GM12865 (cell line): ENCODE measurements at regions not wholly inside any gene's neighbourhood (a gene's known extent, or its start where the extent isn't known, plus 50 kb on each side); places are given as distances from the start of the nearest gene placed in this dataset.

Experiments
- DNase-seq: peaks from one replicate; pipeline ENCODE4 v3.0.0; 2010; ENCODE audit warnings: low read depth
- H3K4me3 ChIP-seq: 2 replicates; pipeline ENCODE4 v1.5.1; 2011; ENCODE audit warnings: mild to moderate bottlenecking, low read depth, low read length, control low read depth
- CTCF ChIP-seq: IDR thresholded peaks from 2 replicates; pipeline ENCODE4 v1.5.1; 2011; ENCODE audit warnings: low read length, control low read depth, low read depth, inconsistent platforms; ENCODE audit not compliant: insufficient read depth; ENCODE audit errors: missing control alignments

GRCh38 chr4:65071564-65071963 is 598.7 kb downstream of the EPHA5 start:
- TF ChIP-seq CTCF = no peak
- DNase-seq = no peak
- no peak overlapping the region for H3K4me3 ChIP-seq

- no peak for DNase-seq
- no peak overlapping the region for H3K4me3 ChIP-seq
- no peak for TF ChIP-seq CTCF
Observed at GRCh38 chr4:65069177-65069576, 601.1 kb downstream of the EPHA5 start.

- no peak for DNase-seq
- no peak for TF ChIP-seq CTCF
- no peak overlapping the region for H3K4me3 ChIP-seq
Observed at GRCh38 chr4:65066106-65066505, 604.2 kb downstream of the EPHA5 start.

GRCh38 chr4:65063601-65064000 is 606.7 kb downstream of the EPHA5 start:
- H3K4me3 ChIP-seq = no peak overlapping the region
- no peak for TF ChIP-seq CTCF
- DNase-seq = no peak

- DNase-seq = no peak
- TF ChIP-seq CTCF = no peak
- H3K4me3 ChIP-seq = no peak overlapping the region
Observed at GRCh38 chr4:65050786-65051185, 619.5 kb downstream of the EPHA5 start.

GRCh38 chr4:65046192-65047133 is 623.8 kb downstream of the EPHA5 start:
- no peak overlapping the region for H3K4me3 ChIP-seq
- TF ChIP-seq CTCF = no peak
- no peak for DNase-seq
